HepG2 (cell line): ENCODE measurements at regions not wholly inside any gene's neighbourhood (a gene's known extent, or its start where the extent isn't known, plus 50 kb on each side); places are given as distances from the start of the nearest gene placed in this dataset.

ENCODE experiments used
- CC2D1A ChIP-seq: sonication (generic); formaldehyde crosslinking; IDR thresholded peaks from 2 replicates; pipeline ENCODE4 v1.8.1; 2023; ENCODE audit warnings: mild to moderate bottlenecking, missing genetic modification reagents
- HDAC1 ChIP-seq: sonication (generic); formaldehyde crosslinking; IDR thresholded peaks from 2 replicates; pipeline ENCODE4 v1.5.1; 2020; ENCODE audit warnings: mild to moderate bottlenecking, missing genetic modification reagents
- HMGA1 ChIP-seq: sonication (generic); formaldehyde crosslinking; conservative IDR thresholded peaks from 2 replicates; pipeline ENCODE4 v1.4.0; 2020; ENCODE audit warnings: missing genetic modification reagents
- ISX ChIP-seq: sonication (generic); formaldehyde crosslinking; conservative IDR thresholded peaks from 2 replicates; pipeline ENCODE4 v1.5.0; 2020; ENCODE audit warnings: missing genetic modification reagents
- KAT8 ChIP-seq: IDR thresholded peaks from 2 replicates; pipeline ENCODE4 v1.6.1; 2016; ENCODE audit warnings: missing genetic modification reagents, missing compliant biosample characterization
- KDM2A ChIP-seq: sonication (generic); formaldehyde crosslinking; IDR thresholded peaks from 2 replicates; pipeline ENCODE4 v1.4.0; 2020; ENCODE audit warnings: low read depth, missing genetic modification reagents, borderline replicate concordance
- MYPOP ChIP-seq: sonication (generic); formaldehyde crosslinking; IDR thresholded peaks from 2 replicates; pipeline ENCODE4 v1.8.1; 2023; ENCODE audit warnings: mild to moderate bottlenecking, moderate library complexity, missing genetic modification reagents
- NFATC3 ChIP-seq: sonication (generic); formaldehyde crosslinking; IDR thresholded peaks from 2 replicates; pipeline ENCODE4 v1.5.1; 2020; ENCODE audit warnings: mild to moderate bottlenecking, missing genetic modification reagents
- RFX1 ChIP-seq: fragments of 450-650 bp; IDR thresholded peaks from 2 replicates; pipeline ENCODE4 v1.6.1; 2017
- SPEN ChIP-seq: sonication (generic); formaldehyde crosslinking; IDR thresholded peaks from 2 replicates; pipeline ENCODE4 v1.5.1; 2020; ENCODE audit warnings: low read depth, mild to moderate bottlenecking, missing genetic modification reagents
- ZFP1 ChIP-seq: IDR thresholded peaks from 2 replicates; pipeline ENCODE4 v1.6.1; 2016
- ZNF431 ChIP-seq: sonication (generic); formaldehyde crosslinking; IDR thresholded peaks from 2 replicates; pipeline ENCODE4 v1.9.0; 2022; ENCODE audit warnings: missing genetic modification reagents, low read depth, mild to moderate bottlenecking, borderline replicate concordance
- ZNF432 ChIP-seq: sonication (generic); formaldehyde crosslinking; IDR thresholded peaks from 2 replicates; pipeline ENCODE4 v1.5.0; 2020; ENCODE audit warnings: missing genetic modification reagents, mild to moderate bottlenecking, borderline replicate concordance
- ZNF550 ChIP-seq: sonication (generic); formaldehyde crosslinking; IDR thresholded peaks from 2 replicates; pipeline ENCODE4 v1.4.0; 2020; ENCODE audit warnings: mild to moderate bottlenecking, missing genetic modification reagents, borderline replicate concordance
- ZNF672 ChIP-seq: sonication (generic); formaldehyde crosslinking; IDR thresholded peaks from 2 replicates; pipeline ENCODE4 v1.8.1; 2022; ENCODE audit warnings: missing genetic modification reagents
- ZNF674 ChIP-seq: sonication (generic); formaldehyde crosslinking; IDR thresholded peaks from 2 replicates; pipeline ENCODE4 v1.5.0; 2020; ENCODE audit warnings: low read depth, mild to moderate bottlenecking, missing genetic modification reagents
- ZNF770 ChIP-seq: sonication (generic); formaldehyde crosslinking; IDR thresholded peaks from 2 replicates; pipeline ENCODE4 v1.5.0; 2020; ENCODE audit warnings: mild to moderate bottlenecking, missing genetic modification reagents
- TF ChIP-seq, protein P1 (sequence below): sonication (generic); formaldehyde crosslinking; IDR thresholded peaks from 2 replicates; pipeline ENCODE4 v1.5.0; 2020; ENCODE audit warnings: missing genetic modification reagents, mild to moderate bottlenecking, borderline replicate concordance
- TF ChIP-seq, protein P2 (sequence below): IDR thresholded peaks from 2 replicates; pipeline ENCODE4 v1.6.1; 2012; ENCODE audit warnings: low read length, improper control_type of control experiment
- TF ChIP-seq, protein P3 (sequence below): sonication (generic); formaldehyde crosslinking; IDR thresholded peaks from 2 replicates; pipeline ENCODE4 v1.4.0; 2020; ENCODE audit warnings: mild to moderate bottlenecking, missing genetic modification reagents

DNA sequence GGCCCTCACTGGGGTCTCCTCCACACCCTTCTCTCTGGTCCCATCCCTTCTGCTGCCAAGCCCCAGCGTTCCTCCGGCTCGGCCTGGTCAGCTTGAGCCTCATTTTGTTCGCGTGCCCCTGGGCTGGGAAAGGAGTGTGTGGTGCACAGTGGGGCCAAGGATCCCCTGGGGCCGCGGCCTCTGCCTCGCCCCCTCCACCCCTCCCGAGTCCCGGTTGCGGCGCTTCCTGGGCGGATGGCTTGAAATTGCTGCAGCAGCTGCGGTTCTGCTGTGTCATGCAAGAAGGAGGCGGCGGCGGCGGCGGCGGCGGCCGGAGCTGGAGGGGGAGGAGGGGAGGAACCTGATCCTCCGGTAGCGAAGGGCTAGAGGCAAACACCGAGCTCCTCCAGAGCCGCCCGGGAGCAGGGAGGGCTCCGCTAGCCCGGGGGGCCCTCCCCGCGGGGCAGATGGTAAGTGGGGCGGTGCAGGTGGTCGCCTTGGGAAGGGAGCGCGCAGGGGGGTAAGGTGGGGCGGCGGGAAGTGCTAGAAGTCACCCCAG lies 217.8 kb upstream of the MKLN1 start (continued):
- TF ChIP-seq, protein P1, sequence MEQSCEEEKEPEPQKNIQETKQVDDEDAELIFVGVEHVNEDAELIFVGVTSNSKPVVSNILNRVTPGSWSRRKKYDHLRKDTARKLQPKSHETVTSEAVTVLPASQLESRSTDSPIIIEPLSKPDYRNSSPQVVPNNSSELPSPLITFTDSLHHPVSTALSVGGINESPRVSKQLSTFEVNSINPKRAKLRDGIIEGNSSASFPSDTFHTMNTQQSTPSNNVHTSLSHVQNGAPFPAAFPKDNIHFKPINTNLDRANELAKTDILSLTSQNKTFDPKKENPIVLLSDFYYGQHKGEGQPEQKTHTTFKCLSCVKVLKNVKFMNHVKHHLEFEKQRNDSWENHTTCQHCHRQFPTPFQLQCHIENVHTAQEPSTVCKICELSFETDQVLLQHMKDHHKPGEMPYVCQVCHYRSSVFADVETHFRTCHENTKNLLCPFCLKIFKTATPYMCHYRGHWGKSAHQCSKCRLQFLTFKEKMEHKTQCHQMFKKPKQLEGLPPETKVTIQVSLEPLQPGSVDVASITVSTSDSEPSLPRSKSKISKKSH (CRISPR knock-in tag), result peak; percentile 56; the same call in 1 of the 2 replicates
- TF ChIP-seq ZNF674, result no peak
- TF ChIP-seq MYPOP, result no peak
- TF ChIP-seq ZNF432 (CRISPR knock-in tag), result no peak
- TF ChIP-seq, protein P2, sequence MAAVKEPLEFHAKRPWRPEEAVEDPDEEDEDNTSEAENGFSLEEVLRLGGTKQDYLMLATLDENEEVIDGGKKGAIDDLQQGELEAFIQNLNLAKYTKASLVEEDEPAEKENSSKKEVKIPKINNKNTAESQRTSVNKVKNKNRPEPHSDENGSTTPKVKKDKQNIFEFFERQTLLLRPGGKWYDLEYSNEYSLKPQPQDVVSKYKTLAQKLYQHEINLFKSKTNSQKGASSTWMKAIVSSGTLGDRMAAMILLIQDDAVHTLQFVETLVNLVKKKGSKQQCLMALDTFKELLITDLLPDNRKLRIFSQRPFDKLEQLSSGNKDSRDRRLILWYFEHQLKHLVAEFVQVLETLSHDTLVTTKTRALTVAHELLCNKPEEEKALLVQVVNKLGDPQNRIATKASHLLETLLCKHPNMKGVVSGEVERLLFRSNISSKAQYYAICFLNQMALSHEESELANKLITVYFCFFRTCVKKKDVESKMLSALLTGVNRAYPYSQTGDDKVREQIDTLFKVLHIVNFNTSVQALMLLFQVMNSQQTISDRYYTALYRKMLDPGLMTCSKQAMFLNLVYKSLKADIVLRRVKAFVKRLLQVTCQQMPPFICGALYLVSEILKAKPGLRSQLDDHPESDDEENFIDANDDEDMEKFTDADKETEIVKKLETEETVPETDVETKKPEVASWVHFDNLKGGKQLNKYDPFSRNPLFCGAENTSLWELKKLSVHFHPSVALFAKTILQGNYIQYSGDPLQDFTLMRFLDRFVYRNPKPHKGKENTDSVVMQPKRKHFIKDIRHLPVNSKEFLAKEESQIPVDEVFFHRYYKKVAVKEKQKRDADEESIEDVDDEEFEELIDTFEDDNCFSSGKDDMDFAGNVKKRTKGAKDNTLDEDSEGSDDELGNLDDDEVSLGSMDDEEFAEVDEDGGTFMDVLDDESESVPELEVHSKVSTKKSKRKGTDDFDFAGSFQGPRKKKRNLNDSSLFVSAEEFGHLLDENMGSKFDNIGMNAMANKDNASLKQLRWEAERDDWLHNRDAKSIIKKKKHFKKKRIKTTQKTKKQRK, result no peak
- no peak for TF ChIP-seq ISX
- TF ChIP-seq CC2D1A, result no peak
- no peak for TF ChIP-seq HMGA1 (CRISPR knock-in tag)
- peak; percentile 20; the same call in 1 of the 2 replicates for TF ChIP-seq SPEN (CRISPR knock-in tag)
- TF ChIP-seq ZNF550 (CRISPR knock-in tag), result no peak
- TF ChIP-seq ZNF431 (CRISPR knock-in tag), result no peak
- peak; percentile 61 for TF ChIP-seq HDAC1
- TF ChIP-seq KDM2A, result peak; percentile 76; the same call in 1 of the 2 replicates
- TF ChIP-seq, protein P3, sequence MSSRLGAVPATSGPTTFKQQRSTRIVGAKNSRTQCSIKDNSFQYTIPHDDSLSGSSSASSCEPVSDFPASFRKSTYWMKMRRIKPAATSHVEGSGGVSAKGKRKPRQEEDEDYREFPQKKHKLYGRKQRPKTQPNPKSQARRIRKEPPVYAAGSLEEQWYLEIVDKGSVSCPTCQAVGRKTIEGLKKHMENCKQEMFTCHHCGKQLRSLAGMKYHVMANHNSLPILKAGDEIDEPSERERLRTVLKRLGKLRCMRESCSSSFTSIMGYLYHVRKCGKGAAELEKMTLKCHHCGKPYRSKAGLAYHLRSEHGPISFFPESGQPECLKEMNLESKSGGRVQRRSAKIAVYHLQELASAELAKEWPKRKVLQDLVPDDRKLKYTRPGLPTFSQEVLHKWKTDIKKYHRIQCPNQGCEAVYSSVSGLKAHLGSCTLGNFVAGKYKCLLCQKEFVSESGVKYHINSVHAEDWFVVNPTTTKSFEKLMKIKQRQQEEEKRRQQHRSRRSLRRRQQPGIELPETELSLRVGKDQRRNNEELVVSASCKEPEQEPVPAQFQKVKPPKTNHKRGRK (CRISPR knock-in tag), result no peak
- TF ChIP-seq KAT8 (CRISPR knock-in tag), result peak; percentile 45; the same call in 1 of the 2 replicates
- TF ChIP-seq NFATC3 (CRISPR knock-in tag), result no peak
- TF ChIP-seq ZFP1 (CRISPR knock-in tag), result peak; percentile 38; the same call in 1 of the 2 replicates
- peak; percentile 34; the same call in 1 of the 2 replicates for TF ChIP-seq ZNF770
- no peak for TF ChIP-seq ZNF672
- no peak for TF ChIP-seq RFX1
